Activated naive CD4-positive, alpha-beta T cell treated with anti-CD3 and anti-CD28 coated beads for 36 hours (primary cell): ENCODE measurements at regions not wholly inside any gene's neighbourhood (a gene's known extent, or its start where the extent isn't known, plus 50 kb on each side); places are given as distances from the start of the nearest gene placed in this dataset.

Experiments
- CTCF ChIA-PET: fragments of 350-600 bp; sonication (Branson Sonifier 250); formaldehyde crosslinking; loops from one replicate; lab custom pipeline; 2021; ENCODE audit warnings: antibody characterized with exemption; lab: Charles Lee
- DNase-seq: peaks from one replicate; pipeline ENCODE4 v3.0.0-alpha.2; 2020
- H3K27ac Mint-ChIP-seq: one replicate; pipeline ENCODE4 v1.8.0; 2021; ENCODE audit warnings: mild to moderate bottlenecking, mixed read lengths
- H3K27me3 Mint-ChIP-seq: one replicate; pipeline ENCODE4 v1.8.0; 2021; ENCODE audit warnings: low read depth, mixed read lengths
- H3K36me3 Mint-ChIP-seq: one replicate; pipeline ENCODE4 v1.8.0; 2021; ENCODE audit warnings: low read depth, mixed read lengths
- H3K4me1 Mint-ChIP-seq: one replicate; pipeline ENCODE4 v1.8.0; 2021; ENCODE audit warnings: low read depth, mixed read lengths
- H3K4me3 Mint-ChIP-seq: one replicate; pipeline ENCODE4 v1.8.0; 2021; ENCODE audit warnings: mild to moderate bottlenecking, moderate library complexity, mixed read lengths
- H3K9me3 Mint-ChIP-seq: one replicate; pipeline ENCODE4 v1.8.0; 2021; ENCODE audit warnings: mixed read lengths
- intact Hi-C: fragments of 100-400 bp; cut with micrococcal nuclease; formaldehyde crosslinking; loops from one replicate; pipeline ENCODE4 v1.15.1; 2023

- no peaks in the 10 kb centered on the region for H3K27me3 Mint-ChIP-seq
- peaks cover 2% of the 10 kb centered on the region for H3K9me3 Mint-ChIP-seq
- CTCF ChIA-PET = no interaction called here
- no peaks in the 10 kb centered on the region for H3K36me3 Mint-ChIP-seq
- intact Hi-C loops = loop anchor here (10.0 kb wide), 1 partner anchor 53 kb away; no protein-coding TSS in a partner anchor
- H3K27ac Mint-ChIP-seq = no peak overlapping the region
- no peak overlapping the region for H3K4me3 Mint-ChIP-seq
- DNase-seq = no peak
- H3K4me1 Mint-ChIP-seq = no peaks in the 10 kb centered on the region
Measured at GRCh38 chrY:19168202-19168565, 394.6 kb upstream of the HSFY2 start.

- intact Hi-C loops = loop anchor here (10.0 kb wide), 1 partner anchor 53 kb away; no protein-coding TSS in a partner anchor
- Mint-ChIP-seq H3K36me3 (no peaks in the 10 kb centered on the region), H3K27me3 (no peaks in the 10 kb centered on the region), H3K27ac (no peak overlapping the region), H3K4me1 (no peaks in the 10 kb centered on the region), H3K9me3 (peaks cover 2% of the 10 kb centered on the region), H3K4me3 (no peak overlapping the region)
- DNase-seq = no peak
- CTCF ChIA-PET = no interaction called here
Measured at GRCh38 chrY:19167319-19168201, 394.0 kb upstream of the HSFY2 start.

- H3K36me3 Mint-ChIP-seq = no peaks in the 10 kb centered on the region
- intact Hi-C loops = no loop called here
- H3K4me3 Mint-ChIP-seq = no peak overlapping the region
Measured at GRCh38 chrY:19148783-19149182, 375.2 kb upstream of the HSFY2 start.

GRCh38 chrY:19146296-19146695 lies 372.8 kb upstream of the HSFY2 start:
- no peaks in the 10 kb centered on the region for H3K4me1 Mint-ChIP-seq
- H3K27ac Mint-ChIP-seq = no peak overlapping the region
- H3K36me3 Mint-ChIP-seq = no peaks in the 10 kb centered on the region
- CTCF ChIA-PET = no interaction called here
- DNase-seq = no peak
- H3K9me3 Mint-ChIP-seq = peaks cover 3% of the 10 kb centered on the region
- H3K27me3 Mint-ChIP-seq = no peaks in the 10 kb centered on the region
- H3K4me3 Mint-ChIP-seq = no peak overlapping the region
- intact Hi-C loops = no loop called here

More at GRCh38 chrY:19148783-19149182, 375.2 kb upstream of the HSFY2 start:
- H3K9me3 Mint-ChIP-seq = peaks cover 3% of the 10 kb centered on the region
- no peak overlapping the region for H3K27ac Mint-ChIP-seq
- DNase-seq = no peak
- CTCF ChIA-PET = no interaction called here
- no peaks in the 10 kb centered on the region for H3K27me3 Mint-ChIP-seq
- H3K4me1 Mint-ChIP-seq = no peaks in the 10 kb centered on the region

GRCh38 chrY:19142093-19142492 lies 368.6 kb upstream of the HSFY2 start:
- H3K9me3 Mint-ChIP-seq = peaks cover 3% of the 10 kb centered on the region
- H3K27me3 Mint-ChIP-seq = no peaks in the 10 kb centered on the region
- H3K4me1 Mint-ChIP-seq = peaks cover 2% of the 10 kb centered on the region
- no peak overlapping the region for H3K4me3 Mint-ChIP-seq
- no peaks in the 10 kb centered on the region for H3K36me3 Mint-ChIP-seq
- no peak for DNase-seq
- no peak overlapping the region for H3K27ac Mint-ChIP-seq
- intact Hi-C loops = no loop called here
- CTCF ChIA-PET = no interaction called here

GRCh38 chrY:19140285-19140920 lies 366.9 kb upstream of the HSFY2 start:
- no peak overlapping the region for H3K27ac Mint-ChIP-seq
- intact Hi-C loops = no loop called here
- H3K4me3 Mint-ChIP-seq = no peak overlapping the region
- no peak for DNase-seq
- H3K36me3 Mint-ChIP-seq = no peaks in the 10 kb centered on the region
- CTCF ChIA-PET = interaction anchor here (0.6 kb wide), 2 partner anchors 253 to 651 kb away, joined by 3 read pairs; no protein-coding TSS in a partner anchor
- peaks cover 2% of the 10 kb centered on the region for H3K4me1 Mint-ChIP-seq
- no peaks in the 10 kb centered on the region for H3K9me3 Mint-ChIP-seq
- H3K27me3 Mint-ChIP-seq = no peaks in the 10 kb centered on the region

GRCh38 chrY:19134426-19134825 lies 360.9 kb upstream of the HSFY2 start:
- intact Hi-C loops = no loop called here

GRCh38 chrY:19130569-19131358 lies 357.2 kb upstream of the HSFY2 start:
- H3K27me3 Mint-ChIP-seq = no peaks in the 10 kb centered on the region
- peaks cover 10% of the 10 kb centered on the region for H3K4me1 Mint-ChIP-seq
- peak; percentile 47 for DNase-seq
- no peaks in the 10 kb centered on the region for H3K36me3 Mint-ChIP-seq
- H3K4me3 Mint-ChIP-seq = no peak overlapping the region
- H3K9me3 Mint-ChIP-seq = no peaks in the 10 kb centered on the region
- no peak overlapping the region for H3K27ac Mint-ChIP-seq
- CTCF ChIA-PET = no interaction called here
- intact Hi-C loops = loop anchor here (2.0 kb wide), 1 partner anchor 54 kb away; no protein-coding TSS in a partner anchor

More at GRCh38 chrY:19134426-19134825, 360.9 kb upstream of the HSFY2 start:
- CTCF ChIA-PET = no interaction called here
- H3K27ac Mint-ChIP-seq = no peak overlapping the region
- DNase-seq = no peak
- H3K27me3 Mint-ChIP-seq = no peaks in the 10 kb centered on the region
- H3K4me1 Mint-ChIP-seq = peaks cover 10% of the 10 kb centered on the region
- H3K36me3 Mint-ChIP-seq = no peaks in the 10 kb centered on the region
- H3K9me3 Mint-ChIP-seq = no peaks in the 10 kb centered on the region
- H3K4me3 Mint-ChIP-seq = no peak overlapping the region

- CTCF ChIA-PET = no interaction called here
- intact Hi-C loops = no loop called here
- Mint-ChIP-seq H3K27me3 (peaks cover 2% of the 10 kb centered on the region), H3K27ac (no peak overlapping the region), H3K4me1 (peaks cover 10% of the 10 kb centered on the region), H3K4me3 (no peak overlapping the region), H3K36me3 (no peaks in the 10 kb centered on the region), H3K9me3 (no peaks in the 10 kb centered on the region)
- DNase-seq = no peak
Measured at GRCh38 chrY:19126889-19127288, 353.4 kb upstream of the HSFY2 start.

GRCh38 chrY:19124609-19125008 lies 351.1 kb upstream of the HSFY2 start:
- no peaks in the 10 kb centered on the region for H3K4me1 Mint-ChIP-seq
- no peaks in the 10 kb centered on the region for H3K36me3 Mint-ChIP-seq
- intact Hi-C loops = no loop called here
- CTCF ChIA-PET = no interaction called here
- no peak overlapping the region for H3K4me3 Mint-ChIP-seq
- no peak for DNase-seq
- H3K9me3 Mint-ChIP-seq = no peaks in the 10 kb centered on the region
- H3K27me3 Mint-ChIP-seq = peaks cover 5% of the 10 kb centered on the region
- H3K27ac Mint-ChIP-seq = no peak overlapping the region

- Mint-ChIP-seq H3K4me1 (no peaks in the 10 kb centered on the region), H3K36me3 (no peaks in the 10 kb centered on the region), H3K4me3 (no peak overlapping the region), H3K27me3 (peaks cover 11% of the 10 kb centered on the region), H3K27ac (no peak overlapping the region), H3K9me3 (no peaks in the 10 kb centered on the region)
- DNase-seq = no peak
- intact Hi-C loops = no loop called here
- CTCF ChIA-PET = no interaction called here
Measured at GRCh38 chrY:19122450-19122849, 348.9 kb upstream of the HSFY2 start.

GRCh38 chrY:19098349-19098748 lies 324.8 kb upstream of the HSFY2 start:
- Mint-ChIP-seq H3K27ac (no peak overlapping the region), H3K4me1 (no peaks in the 10 kb centered on the region), H3K4me3 (no peak overlapping the region), H3K9me3 (no peaks in the 10 kb centered on the region), H3K27me3 (no peaks in the 10 kb centered on the region), H3K36me3 (no peaks in the 10 kb centered on the region)
- CTCF ChIA-PET = no interaction called here
- intact Hi-C loops = no loop called here
- DNase-seq = no peak
